KMS-11 (cell line): ENCODE measurements at regions not wholly inside any gene's neighbourhood (a gene's known extent, or its start where the extent isn't known, plus 50 kb on each side); places are given as distances from the start of the nearest gene placed in this dataset.

Source experiments
- H2AFZ ChIP-seq: fragments of 200-600 bp; sonication (generic); 2 replicates; pipeline ENCODE4 v1.6.1; 2016; ENCODE audit warnings: antibody characterized with exemption, mixed run types, low read depth
- H3K27ac ChIP-seq: fragments of 200-600 bp; sonication (generic); 2 replicates; pipeline ENCODE4 v1.6.1; 2016; ENCODE audit warnings: mild to moderate bottlenecking, mixed run types
- H3K27me3 ChIP-seq: fragments of 200-600 bp; sonication (generic); 2 replicates; pipeline ENCODE4 v1.6.1; 2017; ENCODE audit warnings: mild to moderate bottlenecking, low read depth, mixed run types, moderate library complexity; ENCODE audit not compliant: insufficient read depth
- H3K36me3 ChIP-seq: fragments of 200-600 bp; sonication (generic); 2 replicates; pipeline ENCODE4 v1.6.1; 2017; ENCODE audit warnings: mild to moderate bottlenecking, mixed run types; ENCODE audit not compliant: insufficient read depth
- H3K4me1 ChIP-seq: fragments of 200-600 bp; sonication (generic); 2 replicates; pipeline ENCODE4 v1.6.1; 2016; ENCODE audit warnings: mild to moderate bottlenecking, low read depth, mixed run types; ENCODE audit not compliant: poor library complexity, severe bottlenecking
- H3K4me2 ChIP-seq: fragments of 200-600 bp; sonication (generic); 2 replicates; pipeline ENCODE4 v1.7.0; 2016; ENCODE audit warnings: mild to moderate bottlenecking, mixed run types
- H3K4me3 ChIP-seq: fragments of 200-600 bp; sonication (generic); IDR thresholded peaks from 2 replicates; pipeline ENCODE4 v1.6.1; 2017; ENCODE audit warnings: low read depth, low read length, mixed read lengths; ENCODE audit not compliant: insufficient read depth
- H3K79me2 ChIP-seq: fragments of 200-600 bp; sonication (generic); 2 replicates; pipeline ENCODE4 v1.6.1; 2016; ENCODE audit warnings: low read depth, mixed run types; ENCODE audit not compliant: insufficient read depth
- H3K9ac ChIP-seq: fragments of 200-600 bp; sonication (generic); 2 replicates; pipeline ENCODE4 v1.6.1; 2016; ENCODE audit warnings: mild to moderate bottlenecking, mixed run types
- H4K20me1 ChIP-seq: fragments of 200-600 bp; sonication (generic); 2 replicates; pipeline ENCODE4 v1.6.1; 2016; ENCODE audit warnings: mild to moderate bottlenecking, mixed run types; ENCODE audit not compliant: insufficient read depth
- TF ChIP-seq, protein P1 (sequence below): fragments of 200-600 bp; sonication (generic); conservative IDR thresholded peaks from 2 replicates; pipeline ENCODE4 v1.6.1; 2017; ENCODE audit warnings: low read depth, mild to moderate bottlenecking, antibody characterized with exemption, low read length, moderate library complexity, mixed read lengths

GRCh38 chr5:57340681-57341080 is 141.9 kb downstream of the ACTBL2 start:
- no peaks in the 10 kb centered on the region for H3K79me2 ChIP-seq
- H3K4me1 ChIP-seq: no peaks in the 10 kb centered on the region
- no peak overlapping the region for H2AFZ ChIP-seq
- TF ChIP-seq, protein P1, sequence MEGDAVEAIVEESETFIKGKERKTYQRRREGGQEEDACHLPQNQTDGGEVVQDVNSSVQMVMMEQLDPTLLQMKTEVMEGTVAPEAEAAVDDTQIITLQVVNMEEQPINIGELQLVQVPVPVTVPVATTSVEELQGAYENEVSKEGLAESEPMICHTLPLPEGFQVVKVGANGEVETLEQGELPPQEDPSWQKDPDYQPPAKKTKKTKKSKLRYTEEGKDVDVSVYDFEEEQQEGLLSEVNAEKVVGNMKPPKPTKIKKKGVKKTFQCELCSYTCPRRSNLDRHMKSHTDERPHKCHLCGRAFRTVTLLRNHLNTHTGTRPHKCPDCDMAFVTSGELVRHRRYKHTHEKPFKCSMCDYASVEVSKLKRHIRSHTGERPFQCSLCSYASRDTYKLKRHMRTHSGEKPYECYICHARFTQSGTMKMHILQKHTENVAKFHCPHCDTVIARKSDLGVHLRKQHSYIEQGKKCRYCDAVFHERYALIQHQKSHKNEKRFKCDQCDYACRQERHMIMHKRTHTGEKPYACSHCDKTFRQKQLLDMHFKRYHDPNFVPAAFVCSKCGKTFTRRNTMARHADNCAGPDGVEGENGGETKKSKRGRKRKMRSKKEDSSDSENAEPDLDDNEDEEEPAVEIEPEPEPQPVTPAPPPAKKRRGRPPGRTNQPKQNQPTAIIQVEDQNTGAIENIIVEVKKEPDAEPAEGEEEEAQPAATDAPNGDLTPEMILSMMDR: no peak
- H3K27ac ChIP-seq: no peak overlapping the region
- H3K4me3 ChIP-seq: no peak overlapping the region
- no peaks in the 10 kb centered on the region for H3K36me3 ChIP-seq
- no peaks in the 10 kb centered on the region for H4K20me1 ChIP-seq
- H3K27me3 ChIP-seq: no peaks in the 10 kb centered on the region
- no peak overlapping the region for H3K9ac ChIP-seq
- no peak overlapping the region for H3K4me2 ChIP-seq

DNA sequence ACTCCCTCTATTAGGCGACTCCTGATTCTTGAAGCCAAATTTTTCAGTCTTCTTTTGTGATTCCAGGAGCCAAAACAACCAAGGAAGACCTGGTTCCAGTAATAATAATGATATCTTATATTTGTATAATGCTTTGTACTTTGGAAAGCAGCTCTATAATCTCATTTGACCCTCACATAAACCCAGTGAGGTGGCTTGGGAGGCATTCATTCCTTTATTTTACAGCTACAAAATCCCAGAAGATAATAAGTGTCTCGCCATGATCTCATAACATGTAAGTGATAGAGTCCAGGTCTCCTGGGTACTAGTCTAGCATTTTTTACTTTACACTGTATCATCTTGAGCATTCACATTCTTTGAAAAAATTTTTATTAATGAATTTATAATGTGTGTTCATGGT is 143.1 kb downstream of the ACTBL2 start:
- no peaks in the 10 kb centered on the region for H3K79me2 ChIP-seq
- H3K4me3 ChIP-seq: no peak overlapping the region
- H3K4me2 ChIP-seq: no peak overlapping the region
- H3K4me1 ChIP-seq: no peaks in the 10 kb centered on the region
- H4K20me1 ChIP-seq: no peaks in the 10 kb centered on the region
- no peaks in the 10 kb centered on the region for H3K27me3 ChIP-seq
- H3K9ac ChIP-seq: no peak overlapping the region
- TF ChIP-seq, protein P1: no peak
- no peak overlapping the region for H3K27ac ChIP-seq
- H2AFZ ChIP-seq: no peak overlapping the region
- H3K36me3 ChIP-seq: no peaks in the 10 kb centered on the region

- no peaks in the 10 kb centered on the region for H3K36me3 ChIP-seq
- no peak overlapping the region for H3K4me3 ChIP-seq
- H3K4me2 ChIP-seq: no peak overlapping the region
- H4K20me1 ChIP-seq: no peaks in the 10 kb centered on the region
- no peak overlapping the region for H3K27ac ChIP-seq
- H3K4me1 ChIP-seq: no peaks in the 10 kb centered on the region
- no peak overlapping the region for H3K9ac ChIP-seq
- TF ChIP-seq, protein P1: no peak
- no peak overlapping the region for H2AFZ ChIP-seq
- H3K27me3 ChIP-seq: no peaks in the 10 kb centered on the region
- H3K79me2 ChIP-seq: no peaks in the 10 kb centered on the region
These were observed 143.7 kb downstream of the ACTBL2 start for GRCh38 chr5:57338868-57339340.

DNA sequence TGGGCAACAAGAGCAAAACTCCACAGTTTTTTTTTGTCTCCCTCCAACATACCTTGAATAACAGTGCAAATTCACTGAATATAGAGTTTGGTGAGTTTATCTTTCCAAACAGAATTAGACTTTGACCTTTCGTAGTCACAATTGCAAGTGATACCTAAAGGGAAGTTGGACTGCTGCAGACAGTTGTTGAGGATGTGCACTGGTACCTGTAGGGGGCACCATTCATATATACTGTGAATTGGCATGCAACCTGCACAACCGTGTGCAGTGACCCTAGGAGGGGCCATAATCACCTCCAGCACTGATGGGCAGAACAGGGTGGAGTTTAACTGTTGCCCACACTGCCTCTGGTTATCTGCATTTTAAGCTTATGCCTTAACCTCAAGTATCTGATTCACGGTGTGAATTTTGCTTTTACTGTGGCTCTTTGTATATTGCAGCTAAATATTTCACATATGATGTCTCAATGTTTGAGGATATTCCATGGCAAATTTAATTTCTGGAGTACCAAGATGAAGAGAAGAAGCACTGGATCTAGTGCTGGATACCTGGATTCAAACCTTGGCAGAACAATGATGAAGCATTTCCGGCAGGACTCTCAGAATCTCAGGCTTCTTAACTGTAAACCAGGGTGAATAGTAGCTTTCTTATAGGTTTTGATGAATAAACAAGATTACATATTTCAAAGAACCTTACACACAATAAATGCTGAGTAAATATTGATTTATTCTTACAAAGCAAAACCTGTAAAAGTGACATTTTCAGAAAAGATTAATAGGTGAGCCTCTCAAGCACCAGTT is 144.3 kb downstream of the ACTBL2 start:
- Histone ChIP-seq H4K20me1 (no peaks in the 10 kb centered on the region), H3K4me3 (no peak overlapping the region), H3K79me2 (no peaks in the 10 kb centered on the region), H3K27me3 (no peaks in the 10 kb centered on the region), H3K36me3 (no peaks in the 10 kb centered on the region), H3K9ac (no peak overlapping the region), H2AFZ (no peak overlapping the region), H3K27ac (no peak overlapping the region), H3K4me1 (no peaks in the 10 kb centered on the region), H3K4me2 (no peak overlapping the region)
- TF ChIP-seq, protein P1: peak; percentile 69
